Gastrocnemius medialis (tissue), 4 donors: ENCODE measurements at regions not wholly inside any gene's neighbourhood (a gene's known extent, or its start where the extent isn't known, plus 50 kb on each side); places are given as distances from the start of the nearest gene placed in this dataset.

ENCODE experiments used
- ATAC-seq, 2 donors: fragments of 150-250 bp; one replicate each; pipeline ENCODE4 v1.9.1; 2016
- DNase-seq, 2 donors: peaks; one replicate each; pipeline ENCODE4 v3.0.0-alpha.2; 2019
- H3K27ac ChIP-seq, 4 donors: fragments of 200-600 bp; sonication (generic); 1 replicate in 1 of 4; 2 replicates in 3 of 4; pipeline ENCODE4 v1.5.1; 2016 to 2018; ENCODE audit warnings: mild to moderate bottlenecking in 2 of 4, moderate library complexity in 1 of 4
- H3K27me3 ChIP-seq, 3 donors: fragments of 200-600 bp; sonication (generic) in 2 of 3; 1 replicate in 1 of 3; 2 replicates in 2 of 3; pipeline versions ENCODE4 v1.5.1 to v1.6.0; 2016 to 2019; ENCODE audit warnings: mild to moderate bottlenecking in 1 of 3, moderate library complexity in 1 of 3
- H3K36me3 ChIP-seq, 2 donors: fragments of 200-600 bp; sonication (generic) in 1 of 2; one replicate each; pipeline ENCODE4 v1.5.1; 2017 to 2018
- H3K4me1 ChIP-seq, 2 donors: fragments of 200-600 bp; sonication (generic) in 1 of 2; one replicate each; pipeline ENCODE4 v1.5.1; 2016 to 2017; ENCODE audit warnings: mild to moderate bottlenecking in 2 of 2
- H3K4me3 ChIP-seq, 4 donors: fragments of 200-600 bp; sonication (generic) in 3 of 4; 1 replicate in 1 of 4; 2 replicates in 3 of 4; pipeline ENCODE4 v1.5.1; 2016 to 2019; ENCODE audit warnings: mild to moderate bottlenecking in 2 of 4
- H3K9me3 ChIP-seq, 3 donors: fragments of 200-600 bp; sonication (generic) in 2 of 3; 1 replicate in 1 of 3; 2 replicates in 2 of 3; pipeline ENCODE4 v1.5.1; 2016 to 2019
- CTCF ChIP-seq, 5 experiments: fragments of 450-650 bp in 3 of 5; fragments of 200-600 bp in 2 of 5; sonication (generic) in 2 of 5; IDR thresholded peaks in 4 of 5; conservative IDR thresholded peaks in 1 of 5; 1 replicate in 4 of 5; 2 replicates in 1 of 5; pipeline ENCODE4 v1.5.1; 2016 to 2019; ENCODE audit warnings: antibody characterized with exemption in 5 of 5, mild to moderate bottlenecking in 3 of 5, moderate library complexity in 3 of 5
- POLR2A ChIP-seq, 2 donors: fragments of 450-650 bp; IDR thresholded peaks; one replicate each; pipeline ENCODE4 v1.6.1; 2017; ENCODE audit warnings: antibody characterized with exemption in 2 of 2, mild to moderate bottlenecking in 2 of 2, moderate library complexity in 2 of 2
- in situ Hi-C, 4 donors: fragments of 200-750 bp; cut with MboI; loops; one replicate each; pipeline versions ENCODE4 v1.15.0 to v1.8.0; 2017; ENCODE audit warnings: low sequenced_read_pairs in 4 of 4
- intact Hi-C: fragments of 100-400 bp; cut with DNase I; formaldehyde crosslinking; loops from one replicate; pipeline ENCODE4 v1.15.1; 2023; ENCODE audit warnings: low total_unique reads

- H3K27ac ChIP-seq, result no peak overlapping the region
- DNase-seq, result no peak
- in situ Hi-C loops (no loop called here), intact Hi-C loops (loop anchor here (5.0 kb wide), 1 partner anchor 272 kb away; no protein-coding TSS in a partner anchor)
- no peak for TF ChIP-seq POLR2A (IDR thresholded peaks at IDR 0.05)
- no peaks in the 10 kb centered on the region for H3K9me3 ChIP-seq
- ATAC-seq, result no peak
- no peaks in the 10 kb centered on the region for H3K36me3 ChIP-seq
- peaks cover 0 to 5% (median 0%) of the 10 kb centered on the region in 3 donors for H3K27me3 ChIP-seq
- no peaks in the 10 kb centered on the region for H3K4me1 ChIP-seq
- H3K4me3 ChIP-seq, result no peak overlapping the region
These were observed 201.7 kb upstream of the FOXQ1 start for GRCh38 chr6:1110164-1110563.

GRCh38 chr6:1109134-1109533, 202.8 kb upstream of the FOXQ1 start:
- H3K4me3 ChIP-seq, result no peak overlapping the region
- peaks cover 0 to 5% (median 0%) of the 10 kb centered on the region in 3 donors for H3K27me3 ChIP-seq
- intact Hi-C loops, result no loop called here
- H3K36me3 ChIP-seq, result no peaks in the 10 kb centered on the region
- DNase-seq (no peak), ATAC-seq (no peak)
- no peak overlapping the region for H3K27ac ChIP-seq
- TF ChIP-seq CTCF (IDR thresholded peaks at IDR 0.05 in 4 of 5, conservative IDR thresholded peaks at IDR 0.05 in 1 of 5), result no peak
- H3K4me1 ChIP-seq, result no peaks in the 10 kb centered on the region
- in situ Hi-C loops, result no loop called here
- H3K9me3 ChIP-seq, result no peaks in the 10 kb centered on the region

- H3K4me1 ChIP-seq, result no peaks in the 10 kb centered on the region
- no peak overlapping the region for H3K27ac ChIP-seq
- peaks cover 0 to 5% (median 0%) of the 10 kb centered on the region in 3 donors for H3K27me3 ChIP-seq
- H3K9me3 ChIP-seq, result no peaks in the 10 kb centered on the region
- H3K36me3 ChIP-seq, result no peaks in the 10 kb centered on the region
- no peak overlapping the region for H3K4me3 ChIP-seq
- no peak for ATAC-seq
- TF ChIP-seq CTCF (IDR thresholded peaks at IDR 0.05 in 4 of 5, conservative IDR thresholded peaks at IDR 0.05 in 1 of 5), result no peak
- TF ChIP-seq POLR2A (IDR thresholded peaks at IDR 0.05), result no peak
- DNase-seq, result no peak
- intact Hi-C loops (no loop called here), in situ Hi-C loops (no loop called here)
These were observed 203.7 kb upstream of the FOXQ1 start for GRCh38 chr6:1108198-1108597.

GRCh38 chr6:1107578-1107977, 204.3 kb upstream of the FOXQ1 start:
- DNase-seq (no peak), ATAC-seq (no peak)
- Histone ChIP-seq H3K27ac (no peak overlapping the region), H3K4me1 (no peaks in the 10 kb centered on the region), H3K9me3 (no peaks in the 10 kb centered on the region), H3K36me3 (no peaks in the 10 kb centered on the region), H3K4me3 (no peak overlapping the region), H3K27me3 (peaks cover 0 to 3% (median 0%) of the 10 kb centered on the region in 3 donors)
- in situ Hi-C loops, result no loop called here
- no peak for TF ChIP-seq POLR2A (IDR thresholded peaks at IDR 0.05)
- TF ChIP-seq CTCF (IDR thresholded peaks at IDR 0.05 in 4 of 5, conservative IDR thresholded peaks at IDR 0.05 in 1 of 5), result no peak
- intact Hi-C loops, result no loop called here

- DNase-seq (no peak), ATAC-seq (no peak)
- TF ChIP-seq CTCF (IDR thresholded peaks at IDR 0.05 in 4 of 5, conservative IDR thresholded peaks at IDR 0.05 in 1 of 5), result no peak
- no peak for TF ChIP-seq POLR2A (IDR thresholded peaks at IDR 0.05)
- in situ Hi-C loops (no loop called here), intact Hi-C loops (no loop called here)
- H3K4me1 ChIP-seq, result no peaks in the 10 kb centered on the region
- no peaks in the 10 kb centered on the region for H3K27me3 ChIP-seq
- no peaks in the 10 kb centered on the region for H3K36me3 ChIP-seq
- no peak overlapping the region for H3K4me3 ChIP-seq
- H3K9me3 ChIP-seq, result no peaks in the 10 kb centered on the region
- no peak overlapping the region for H3K27ac ChIP-seq
These were observed 206.0 kb upstream of the FOXQ1 start for GRCh38 chr6:1105833-1106400.
